BJ (cell line): ENCODE measurements at regions not wholly inside any gene's neighbourhood (a gene's known extent, or its start where the extent isn't known, plus 50 kb on each side); places are given as distances from the start of the nearest gene placed in this dataset.

Experiments used
- CTCF ChIA-PET: fragments of 350-600 bp; formaldehyde crosslinking; extraction: SDS; loops from one replicate; lab custom pipeline; 2021; ENCODE audit warnings: antibody characterized with exemption, inconsistent platforms; lab: Yijun Ruan, JAX
- POLR2A ChIA-PET: fragments of 300-600 bp; sonication (Branson Sonifier 250); formaldehyde crosslinking; extraction: SDS; loops from one replicate; lab custom pipeline; 2021; ENCODE audit warnings: antibody characterized with exemption; lab: Charles Lee
- DNase-seq: peaks from one replicate; pipeline ENCODE4 v3.0.0-alpha.2; 2011; ENCODE audit warnings: low read depth
- H3K27me3 ChIP-seq: 2 replicates; pipeline ENCODE4 v1.6.0; 2011; ENCODE audit warnings: low read length; ENCODE audit not compliant: control insufficient read depth, insufficient read depth
- H3K36me3 ChIP-seq: 2 replicates; pipeline ENCODE4 v1.5.1; 2011; ENCODE audit warnings: low read length; ENCODE audit not compliant: control insufficient read depth, insufficient read depth
- H3K4me3 ChIP-seq: 2 replicates; pipeline ENCODE4 v1.5.1; 2011; ENCODE audit warnings: low read depth, mild to moderate bottlenecking, control low read depth, low read length
- TF ChIP-seq, protein P1 (sequence below): IDR thresholded peaks from 2 replicates; pipeline ENCODE4 v1.5.1; 2011; ENCODE audit warnings: low read depth, mild to moderate bottlenecking, control low read depth, inconsistent platforms, low read length, moderate library complexity; ENCODE audit not compliant: insufficient read depth

DNA sequence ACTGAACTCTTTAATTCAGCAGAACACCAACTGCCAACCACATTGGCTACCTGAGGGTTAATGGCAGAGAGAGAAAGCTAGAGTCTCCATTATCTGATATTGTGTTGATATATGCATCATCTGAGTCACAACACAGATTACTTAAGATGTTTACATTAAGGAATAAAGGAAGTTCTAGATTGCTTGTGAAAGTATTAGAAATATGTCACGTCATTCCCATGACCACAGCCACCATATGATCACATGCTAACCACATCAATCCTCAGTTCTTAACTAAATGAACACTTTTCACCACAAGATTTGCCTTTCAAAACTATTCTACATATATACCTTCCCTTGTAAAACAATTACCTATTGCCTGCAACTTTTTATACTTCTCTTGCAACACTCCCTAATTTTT lies 337.9 kb downstream of the FGFR2 start:
- ChIA-PET CTCF (no interaction called here), POLR2A (no interaction called here)
- no peaks in the 10 kb centered on the region for H3K27me3 ChIP-seq
- H3K36me3 ChIP-seq = no peaks in the 10 kb centered on the region
- TF ChIP-seq, protein P1, sequence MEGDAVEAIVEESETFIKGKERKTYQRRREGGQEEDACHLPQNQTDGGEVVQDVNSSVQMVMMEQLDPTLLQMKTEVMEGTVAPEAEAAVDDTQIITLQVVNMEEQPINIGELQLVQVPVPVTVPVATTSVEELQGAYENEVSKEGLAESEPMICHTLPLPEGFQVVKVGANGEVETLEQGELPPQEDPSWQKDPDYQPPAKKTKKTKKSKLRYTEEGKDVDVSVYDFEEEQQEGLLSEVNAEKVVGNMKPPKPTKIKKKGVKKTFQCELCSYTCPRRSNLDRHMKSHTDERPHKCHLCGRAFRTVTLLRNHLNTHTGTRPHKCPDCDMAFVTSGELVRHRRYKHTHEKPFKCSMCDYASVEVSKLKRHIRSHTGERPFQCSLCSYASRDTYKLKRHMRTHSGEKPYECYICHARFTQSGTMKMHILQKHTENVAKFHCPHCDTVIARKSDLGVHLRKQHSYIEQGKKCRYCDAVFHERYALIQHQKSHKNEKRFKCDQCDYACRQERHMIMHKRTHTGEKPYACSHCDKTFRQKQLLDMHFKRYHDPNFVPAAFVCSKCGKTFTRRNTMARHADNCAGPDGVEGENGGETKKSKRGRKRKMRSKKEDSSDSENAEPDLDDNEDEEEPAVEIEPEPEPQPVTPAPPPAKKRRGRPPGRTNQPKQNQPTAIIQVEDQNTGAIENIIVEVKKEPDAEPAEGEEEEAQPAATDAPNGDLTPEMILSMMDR = no peak
- DNase-seq = no peak
- H3K4me3 ChIP-seq = no peak overlapping the region

DNA sequence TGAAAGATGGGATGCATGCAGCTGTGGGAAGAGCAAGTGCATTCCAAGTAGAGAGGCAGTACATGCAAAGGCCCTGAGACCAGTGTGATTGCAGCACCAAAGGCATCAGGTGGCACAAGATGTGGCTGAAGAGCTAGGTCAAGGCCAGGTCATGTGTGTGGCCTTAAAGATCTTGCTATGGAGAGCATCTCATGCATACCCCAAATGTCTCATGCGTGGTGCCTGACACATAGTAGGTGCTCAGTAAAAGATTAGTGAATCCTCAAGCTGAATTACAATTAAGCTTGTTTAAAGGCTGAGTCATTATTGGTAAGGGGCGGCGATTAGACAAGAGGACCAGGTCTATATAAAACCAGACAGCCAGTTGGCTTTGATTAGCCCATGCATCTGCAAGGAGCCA lies 336.6 kb downstream of the FGFR2 start:
- Histone ChIP-seq H3K4me3 (no peak overlapping the region), H3K36me3 (no peaks in the 10 kb centered on the region), H3K27me3 (no peaks in the 10 kb centered on the region)
- ChIA-PET POLR2A (no interaction called here), CTCF (no interaction called here)
- DNase-seq = no peak
- TF ChIP-seq, protein P1 = no peak

DNA sequence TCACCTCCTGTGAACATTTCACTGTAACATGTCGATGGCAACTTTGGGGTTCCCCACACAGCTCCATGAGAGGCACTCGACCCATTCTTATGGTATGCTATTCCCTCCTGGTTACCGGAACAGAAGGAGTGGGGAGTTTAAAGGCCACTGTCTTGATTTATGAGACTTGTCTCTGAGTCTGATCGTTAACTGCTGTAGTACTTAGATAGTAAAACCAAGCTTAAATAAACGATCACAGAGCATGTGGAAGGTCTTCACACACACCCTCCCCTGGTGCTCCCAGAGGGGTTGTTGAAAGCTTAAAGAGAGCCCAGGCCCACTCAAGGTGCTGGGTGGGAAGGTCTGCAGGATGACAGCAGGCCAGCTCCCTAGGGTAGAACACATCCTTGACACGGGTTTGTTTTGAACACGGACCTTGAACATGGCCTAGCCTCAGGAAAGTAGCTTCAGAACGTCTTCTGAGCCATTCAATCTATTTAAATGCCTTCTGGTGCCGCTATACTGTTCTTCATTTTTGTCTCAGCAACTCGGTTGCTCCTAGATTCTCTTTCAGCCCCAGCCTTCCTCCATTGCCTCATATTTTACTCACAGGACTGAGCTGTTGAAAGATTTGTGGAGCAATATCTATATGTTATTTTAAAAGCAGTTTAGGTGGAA lies 335.3 kb downstream of the FGFR2 start:
- CTCF ChIA-PET = interaction anchor here (1.2 kb wide), 1 partner anchor 18 kb away, joined by 4 read pairs; no protein-coding TSS in a partner anchor
- no peak overlapping the region for H3K4me3 ChIP-seq
- H3K27me3 ChIP-seq = no peaks in the 10 kb centered on the region
- no peak for DNase-seq
- POLR2A ChIA-PET = no interaction called here
- H3K36me3 ChIP-seq = no peaks in the 10 kb centered on the region
- TF ChIP-seq, protein P1 = no peak

DNA sequence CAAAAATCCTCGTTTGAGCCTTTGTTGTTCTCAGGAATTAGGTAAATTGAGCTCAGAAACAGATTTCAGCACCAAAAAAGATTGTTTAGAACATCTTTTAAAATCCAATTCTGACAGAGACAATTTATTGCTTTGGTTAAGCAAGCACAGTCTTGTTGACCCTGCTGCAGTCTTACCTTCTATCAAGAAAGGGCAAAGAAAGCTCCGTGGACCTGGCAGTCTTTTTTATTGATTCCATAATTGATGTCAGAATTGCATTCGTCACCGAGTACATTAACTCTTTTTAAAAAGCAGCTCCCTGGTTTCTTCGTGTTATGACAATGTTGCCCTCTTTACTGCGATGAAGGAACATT lies 334.8 kb downstream of the FGFR2 start:
- Histone ChIP-seq H3K4me3 (no peak overlapping the region), H3K27me3 (no peaks in the 10 kb centered on the region), H3K36me3 (no peaks in the 10 kb centered on the region)
- DNase-seq = no peak
- ChIA-PET CTCF (interaction anchor here (1.2 kb wide), 1 partner anchor 18 kb away, joined by 4 read pairs; no protein-coding TSS in a partner anchor), POLR2A (no interaction called here)
- TF ChIP-seq, protein P1 = no peak

DNA sequence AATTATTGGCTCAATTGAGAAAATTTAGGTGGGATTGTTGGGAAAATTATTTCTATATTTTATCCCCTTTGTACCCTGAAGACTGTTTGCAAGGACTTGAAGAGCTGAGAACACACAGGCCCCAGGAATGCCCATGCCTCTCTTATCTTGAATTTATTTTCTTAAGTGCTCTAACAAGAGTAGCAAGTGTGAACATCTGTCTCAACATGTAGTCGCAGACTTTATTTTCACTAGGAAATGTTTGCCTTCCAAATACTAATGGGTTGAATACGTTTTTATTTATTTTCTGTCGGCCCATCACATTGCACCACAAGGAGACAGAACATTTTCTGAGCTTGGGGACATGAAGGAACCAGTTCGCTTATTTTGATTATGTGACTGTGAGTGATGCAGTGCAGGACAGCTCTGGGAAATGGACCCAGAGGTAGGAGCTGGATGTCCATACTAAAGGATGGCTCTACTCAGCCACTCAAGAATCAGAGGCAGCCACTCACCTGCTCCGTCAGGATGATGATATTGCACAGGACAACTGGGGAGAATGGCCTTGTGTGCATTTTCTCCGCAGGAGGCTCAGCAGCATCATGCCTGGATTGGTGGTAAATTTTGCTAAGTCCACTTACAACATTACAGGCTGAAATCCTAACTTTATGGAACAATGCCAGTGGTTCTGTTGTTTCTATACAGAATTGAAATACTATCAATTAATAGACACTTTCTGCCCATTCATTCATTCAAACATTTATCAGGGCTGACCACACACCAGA lies 332.7 kb downstream of the FGFR2 start:
- Histone ChIP-seq H3K27me3 (no peaks in the 10 kb centered on the region), H3K4me3 (no peak overlapping the region), H3K36me3 (no peaks in the 10 kb centered on the region)
- ChIA-PET POLR2A (no interaction called here), CTCF (no interaction called here)
- no peak for DNase-seq
- TF ChIP-seq, protein P1 = no peak
